ENCODE measurements at regions not wholly inside any gene's neighbourhood (a gene's known extent, or its start where the extent isn't known, plus 50 kb on each side); places are given as distances from the start of the nearest gene placed in this dataset.

DNA sequence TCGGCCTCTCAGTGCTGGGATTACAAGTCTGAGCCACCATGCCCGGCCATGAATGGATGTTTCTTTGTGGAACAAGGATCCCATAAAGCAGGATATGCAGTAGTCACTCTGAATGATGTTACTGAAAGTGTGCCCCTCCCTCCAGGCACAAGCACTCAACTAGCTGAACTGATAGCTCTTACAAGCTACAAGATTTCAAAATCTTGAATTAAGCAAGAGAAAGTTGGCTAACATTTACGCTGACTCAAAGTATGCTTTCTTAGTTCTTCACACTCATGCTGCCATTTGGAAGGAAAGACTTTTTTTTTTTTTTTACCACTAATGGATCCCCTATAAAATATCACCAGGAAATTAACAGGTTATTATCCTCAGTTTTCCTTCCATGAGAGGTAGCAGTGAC is 549.0 kb upstream of the PKDCC start:
- no peak for DNase-seq

DNA sequence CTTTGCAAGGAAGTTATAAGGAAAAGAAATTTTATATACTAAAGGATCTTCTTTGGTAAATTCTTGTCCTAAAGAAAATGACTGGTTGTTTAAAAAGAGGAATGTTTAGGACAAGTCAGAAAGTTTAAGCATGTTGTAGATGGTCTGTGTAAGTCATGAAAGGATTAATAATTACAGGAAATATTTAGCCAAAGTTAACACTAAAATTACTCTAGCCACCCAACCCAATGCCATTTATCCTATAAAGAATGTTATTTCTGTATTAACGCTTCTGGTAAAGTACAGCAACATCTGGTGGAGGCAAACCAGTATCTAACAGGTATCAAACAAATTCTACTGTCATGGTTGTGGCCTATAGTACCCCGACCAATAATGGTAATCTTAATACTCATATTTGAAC is 546.9 kb upstream of the PKDCC start:
- DNase-seq: no peak

DNA sequence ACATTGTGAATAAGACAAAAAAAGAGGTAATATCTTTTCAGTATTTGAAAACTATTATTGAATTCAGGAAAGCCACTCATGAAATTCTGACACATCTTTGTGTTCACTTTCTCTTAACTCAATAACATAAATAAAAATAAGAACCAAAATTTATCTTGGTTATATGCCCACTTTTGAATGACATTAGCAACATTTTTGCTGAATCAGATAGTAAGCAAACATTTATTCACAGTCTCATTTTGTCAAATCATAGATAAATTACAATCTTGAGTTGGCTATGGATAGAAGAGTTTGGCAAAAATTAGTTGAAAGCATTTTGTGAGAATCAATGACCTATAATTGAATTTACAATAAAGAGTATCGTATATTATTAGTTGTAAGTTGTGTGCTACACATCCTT is 545.1 kb upstream of the PKDCC start:
- no peak for DNase-seq

DNA sequence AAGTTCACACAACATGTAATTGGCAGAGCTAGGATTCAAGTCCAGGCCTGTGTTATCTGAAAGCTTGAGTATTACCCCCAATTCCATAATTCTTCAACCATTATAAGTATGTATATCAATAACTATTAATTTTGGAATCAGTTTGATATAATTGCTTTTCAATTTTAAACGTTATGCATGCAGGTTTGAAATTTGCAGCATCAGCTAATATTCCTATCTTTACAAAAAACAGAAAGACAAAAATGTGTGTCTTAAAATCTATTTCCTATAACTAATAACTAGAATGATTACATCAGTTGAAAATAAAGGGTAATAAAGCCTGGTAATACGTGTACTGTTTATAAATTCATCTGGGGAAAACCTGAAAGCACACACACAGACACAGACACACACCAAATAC is 543.3 kb upstream of the PKDCC start:
- DNase-seq: no peak

DNA sequence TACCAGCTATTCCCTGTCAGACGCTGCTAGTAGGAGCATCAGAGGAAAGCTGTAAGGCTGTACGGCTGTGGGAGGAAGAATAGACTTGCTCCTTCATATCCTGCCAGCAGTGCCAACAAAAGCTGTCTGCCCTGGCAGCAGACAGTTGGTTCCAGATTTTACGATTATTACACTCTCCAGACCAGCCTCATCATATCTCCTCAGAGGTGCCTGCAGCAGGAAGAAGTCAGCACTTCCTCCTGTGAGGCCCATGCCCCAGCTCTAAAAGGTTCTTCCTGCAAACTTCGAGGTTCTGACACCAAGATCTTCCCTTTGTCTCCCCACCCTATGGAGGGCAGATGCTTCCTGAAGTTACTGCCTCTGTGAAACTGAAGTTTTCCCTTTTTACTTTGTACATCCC is 537.7 kb upstream of the PKDCC start:
- DNase-seq: no peak

DNA sequence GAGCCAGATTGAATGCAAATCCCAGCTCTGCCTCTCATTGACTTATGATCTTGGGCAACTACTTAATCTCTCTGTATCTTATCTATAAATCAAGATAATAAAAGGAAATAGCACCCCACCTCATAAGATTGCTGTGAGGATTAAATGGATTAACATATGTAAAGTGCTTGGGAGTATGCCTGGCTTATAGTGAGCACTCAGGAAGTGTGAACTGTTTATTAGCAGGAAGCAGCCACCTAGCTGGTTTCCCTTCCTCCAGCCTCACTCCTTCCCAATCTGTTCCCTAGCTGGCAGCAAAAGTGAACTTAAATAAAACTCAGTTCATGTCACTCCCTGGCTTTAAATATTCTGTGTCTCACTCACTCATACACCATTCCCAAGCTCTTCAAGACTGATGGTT is 526.6 kb upstream of the PKDCC start:
- DNase-seq: no peak

DNA sequence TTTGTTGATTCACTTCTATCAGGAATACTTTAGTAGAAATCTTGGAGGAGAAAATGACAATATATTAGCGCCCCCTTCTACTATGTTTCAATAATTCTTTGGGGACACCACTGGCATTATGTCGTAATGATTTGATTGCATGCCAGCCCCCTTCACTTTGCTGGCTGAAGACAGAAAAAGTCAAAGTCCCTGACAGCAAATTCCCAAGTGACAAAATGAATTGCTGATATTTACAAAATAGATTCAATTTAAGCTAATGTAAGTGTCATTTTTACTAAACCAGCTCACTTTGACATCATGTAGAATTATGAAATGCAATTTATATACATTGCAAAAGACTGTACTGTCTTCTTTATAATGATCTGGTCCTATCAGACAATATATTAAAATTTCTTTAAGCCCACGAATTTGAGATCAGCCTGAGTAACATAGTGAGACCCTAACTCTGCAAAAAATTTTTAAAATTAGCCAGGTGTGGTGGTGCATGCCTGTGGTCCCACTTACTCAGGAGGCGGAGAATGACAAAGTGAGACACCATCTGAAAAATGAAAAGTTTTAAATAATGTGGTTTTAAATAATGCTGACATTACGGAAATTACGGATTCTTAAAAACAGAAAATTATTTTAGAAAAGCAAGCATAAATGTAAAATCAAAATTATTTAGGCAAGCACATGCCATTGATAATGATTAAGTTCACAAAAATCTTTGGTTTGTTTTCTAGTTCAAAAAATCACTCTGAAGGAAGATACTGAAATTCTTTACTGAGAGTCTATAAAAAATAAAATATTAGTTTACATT is 520.1 kb upstream of the PKDCC start:
- DNase-seq: no peak

DNA sequence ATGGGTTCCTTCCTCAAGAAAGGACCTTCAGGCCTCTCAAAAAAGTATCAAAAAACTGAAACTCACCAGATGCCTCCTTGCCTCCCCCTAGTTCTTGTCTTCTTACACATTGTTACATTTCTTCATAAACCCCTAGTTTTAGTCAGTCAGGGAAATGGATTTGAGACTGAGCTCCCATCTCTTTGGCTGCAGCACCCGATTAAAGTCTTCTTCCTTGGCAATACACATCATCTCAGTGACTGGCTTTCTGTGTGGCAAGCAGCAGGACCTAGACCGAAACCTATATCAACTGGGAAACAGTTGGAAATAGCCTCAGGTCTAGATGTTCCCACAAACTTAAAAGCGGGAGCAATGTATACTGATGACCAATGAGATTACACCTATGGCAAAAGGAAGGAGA is 512.2 kb upstream of the PKDCC start:
- no peak for DNase-seq

DNA sequence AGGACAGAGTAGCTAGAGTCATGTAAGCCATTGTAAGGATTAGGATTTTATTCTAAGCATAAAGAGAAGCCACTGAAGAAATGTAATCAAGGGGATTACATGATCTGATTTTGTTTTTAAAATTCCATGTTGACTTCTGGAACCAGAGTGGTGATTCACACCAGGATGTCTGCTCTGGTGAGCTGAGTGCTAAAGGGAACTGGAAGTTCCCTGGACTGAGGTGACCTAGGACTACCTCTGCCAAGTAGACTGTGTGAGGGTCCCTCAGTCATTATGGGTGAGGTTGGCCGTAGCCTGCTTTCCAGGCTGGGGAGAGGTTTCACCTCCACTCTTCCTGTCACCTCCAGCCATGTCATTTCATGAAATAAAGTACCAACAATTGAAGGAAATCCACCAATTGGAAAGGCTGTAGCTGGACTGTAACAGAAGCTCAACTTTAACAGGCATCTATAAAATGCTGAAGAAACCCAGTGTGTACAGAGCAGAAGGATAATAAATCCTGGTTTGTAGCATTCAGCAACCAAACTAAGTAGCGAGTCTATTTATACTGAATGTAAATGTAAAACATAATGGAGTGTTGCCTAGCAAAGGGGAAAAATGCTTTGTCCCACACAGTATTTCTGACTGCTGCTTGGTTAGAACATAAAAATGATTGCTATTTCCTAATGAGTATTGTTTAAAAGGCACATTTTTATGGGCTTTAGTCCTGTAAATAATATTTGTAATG is 507.4 kb upstream of the PKDCC start:
- no peak for DNase-seq

DNA sequence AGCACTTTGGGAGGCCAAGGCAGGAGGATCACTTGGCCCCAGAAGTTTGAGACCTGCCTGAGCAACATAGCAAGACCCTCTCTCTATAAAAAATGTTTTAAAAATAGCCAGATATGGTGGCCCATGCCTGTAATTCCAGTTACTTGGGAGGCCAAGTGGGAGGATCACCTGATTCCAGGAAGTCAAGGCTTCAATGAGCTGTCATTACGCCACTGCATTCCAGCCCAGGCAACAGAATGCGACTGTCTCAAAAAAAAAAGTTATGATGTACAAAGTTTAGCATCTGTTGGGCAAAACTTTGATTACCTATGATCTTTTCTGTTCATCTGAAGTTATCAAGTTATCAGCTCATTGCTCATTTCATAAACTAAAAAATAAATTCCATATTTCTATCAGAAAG is 504.1 kb upstream of the PKDCC start:
- no peak for DNase-seq

DNA sequence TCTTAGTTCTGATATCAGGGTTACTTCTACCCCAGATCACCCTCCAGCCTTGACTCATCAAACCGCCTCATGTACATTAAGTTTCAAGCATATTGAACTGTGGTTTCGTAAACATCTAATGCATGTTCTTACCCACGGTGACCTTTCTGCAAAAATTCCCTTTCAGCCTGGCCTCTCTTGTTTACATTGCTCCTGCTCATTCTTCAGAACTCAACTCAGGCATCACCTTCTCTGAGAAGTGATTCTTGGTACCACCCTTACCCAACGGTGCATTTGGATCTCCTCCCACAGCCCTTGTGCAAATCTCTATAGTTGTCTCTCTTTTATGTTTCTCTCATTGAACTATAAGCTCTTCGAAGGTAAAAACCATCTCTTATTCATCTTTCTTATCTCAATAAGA is 503.1 kb upstream of the PKDCC start:
- no peak for DNase-seq

DNA sequence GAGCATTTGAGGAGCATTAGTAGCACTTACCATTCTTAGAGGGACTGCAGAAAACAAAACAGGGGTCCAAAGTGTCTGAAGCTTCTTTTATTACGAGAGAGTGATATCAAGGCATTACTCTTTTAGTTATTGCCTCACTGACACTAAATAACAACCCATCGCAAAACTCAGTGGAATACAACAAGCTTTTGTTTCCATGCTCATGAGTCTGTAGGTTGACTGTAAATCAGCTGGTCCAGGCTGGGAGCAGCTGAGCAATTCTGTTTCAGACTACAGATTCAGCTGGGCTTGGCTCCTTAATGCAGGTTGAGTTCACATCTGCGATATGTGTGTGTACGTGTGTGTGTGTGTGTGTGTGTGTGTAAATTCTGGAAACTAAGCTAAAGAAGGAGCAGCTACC is 501.8 kb upstream of the PKDCC start:
- no peak for DNase-seq

DNA sequence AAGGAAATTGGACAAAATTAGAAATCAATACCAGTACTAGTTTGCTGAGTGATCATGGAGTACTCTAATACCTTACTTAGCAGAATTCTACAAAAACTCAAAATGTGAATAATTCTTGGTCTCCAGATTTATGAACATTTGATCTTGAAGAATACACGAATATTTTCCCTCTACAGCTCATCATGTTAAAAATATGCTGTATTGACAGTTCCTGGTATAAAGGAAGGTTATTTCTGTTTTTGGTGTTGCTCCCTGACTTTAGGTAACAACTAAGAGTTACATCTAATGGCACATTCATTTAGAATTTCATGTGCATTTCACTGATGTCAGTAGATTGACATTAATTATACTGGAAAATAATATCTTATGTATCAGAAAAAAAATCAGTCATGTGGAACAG is 479.2 kb upstream of the PKDCC start:
- DNase-seq: no peak

DNA sequence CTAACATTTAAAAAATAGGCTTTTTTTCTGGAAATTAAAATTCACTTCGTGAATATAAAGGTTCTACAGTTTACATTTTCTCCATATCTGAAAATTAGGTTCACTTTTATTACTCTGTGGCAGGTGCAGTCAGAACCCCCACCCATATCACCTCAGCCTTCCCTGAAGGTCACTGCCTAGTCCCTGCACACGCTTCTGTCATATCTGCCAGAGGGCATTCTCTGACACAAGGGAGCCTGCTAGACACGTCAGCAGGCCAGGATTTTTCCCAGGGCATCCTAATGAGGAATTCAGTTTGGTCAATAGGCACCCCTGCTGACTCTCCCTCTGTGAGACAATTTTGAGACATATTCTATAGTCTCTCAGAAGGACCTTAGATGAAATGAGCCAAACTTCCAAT is 475.7 kb upstream of the PKDCC start:
- DNase-seq: no peak

DNA sequence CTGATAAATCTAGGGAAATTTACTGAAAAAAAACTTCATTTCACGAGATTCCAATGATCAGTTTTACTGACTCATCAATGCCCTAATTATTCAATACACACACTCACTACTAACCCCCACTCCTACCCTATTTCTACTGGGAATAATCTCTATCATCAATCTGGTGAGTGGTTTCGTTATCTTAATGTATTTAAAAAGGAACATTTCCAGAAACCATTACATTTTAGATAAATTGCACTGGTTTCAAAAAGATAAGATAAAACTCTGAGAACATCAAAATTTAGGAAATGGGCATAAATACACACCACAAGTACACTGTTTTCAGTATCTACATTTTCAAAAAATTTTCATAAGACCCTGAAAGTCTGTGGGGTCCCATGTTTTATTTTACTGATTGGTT is 471.4 kb upstream of the PKDCC start:
- no peak for DNase-seq

DNA sequence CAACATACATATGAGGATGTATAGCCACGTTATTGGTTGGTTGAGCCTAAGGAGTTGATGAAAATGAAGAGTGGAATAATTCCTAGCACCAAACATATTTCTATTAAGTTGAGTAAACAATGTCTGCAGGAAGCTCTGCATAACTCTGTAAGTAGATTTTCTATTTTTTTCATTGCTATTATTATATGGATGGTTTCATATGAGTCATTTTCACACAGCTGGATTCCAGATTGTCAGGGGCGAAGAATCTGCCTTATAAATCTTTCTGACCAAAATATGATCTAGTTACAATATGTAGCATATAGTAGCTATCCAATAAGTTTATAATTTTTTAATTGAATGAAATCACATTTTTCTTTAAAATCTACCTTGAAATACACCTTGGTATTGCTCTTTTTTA is 468.0 kb upstream of the PKDCC start:
- no peak for DNase-seq

DNA sequence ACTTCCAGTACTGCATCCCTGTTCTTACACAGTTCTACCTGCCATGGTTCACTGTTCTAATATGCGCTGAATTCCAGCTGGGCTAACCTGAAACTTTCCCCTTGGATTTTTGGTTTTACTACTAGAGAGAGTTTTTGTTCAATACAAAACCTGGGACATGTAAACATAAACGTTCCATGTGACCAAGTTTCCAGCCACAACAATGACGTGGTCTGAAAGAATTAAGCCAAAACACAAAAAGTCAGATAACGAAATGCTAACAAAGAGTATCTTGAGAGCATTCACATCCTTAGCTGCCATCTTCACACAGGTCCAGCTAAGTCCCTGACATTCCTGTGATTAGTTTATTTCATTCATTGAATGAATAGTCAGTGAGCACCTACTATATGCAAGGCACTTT is 467.0 kb upstream of the PKDCC start:
- no peak for DNase-seq

DNA sequence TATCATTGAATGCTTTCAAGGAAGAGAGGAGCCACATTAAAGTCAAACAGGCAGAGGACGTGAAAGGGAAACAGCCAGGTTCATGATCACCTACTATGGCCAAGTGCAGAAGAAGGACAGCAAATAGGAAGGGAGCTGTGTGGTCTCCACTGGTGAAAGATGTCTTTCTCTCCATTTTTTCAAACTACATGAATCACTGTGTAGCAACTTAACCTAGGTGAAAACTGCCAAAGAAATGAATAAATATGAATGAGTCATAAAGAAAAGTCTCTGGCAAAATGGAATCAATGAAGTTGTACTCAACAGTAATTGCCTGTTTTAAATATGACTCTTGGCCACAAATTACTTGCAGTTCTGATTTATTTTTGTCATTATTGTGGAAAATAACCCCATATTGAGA is 452.6 kb upstream of the PKDCC start:
- no peak for DNase-seq

DNA sequence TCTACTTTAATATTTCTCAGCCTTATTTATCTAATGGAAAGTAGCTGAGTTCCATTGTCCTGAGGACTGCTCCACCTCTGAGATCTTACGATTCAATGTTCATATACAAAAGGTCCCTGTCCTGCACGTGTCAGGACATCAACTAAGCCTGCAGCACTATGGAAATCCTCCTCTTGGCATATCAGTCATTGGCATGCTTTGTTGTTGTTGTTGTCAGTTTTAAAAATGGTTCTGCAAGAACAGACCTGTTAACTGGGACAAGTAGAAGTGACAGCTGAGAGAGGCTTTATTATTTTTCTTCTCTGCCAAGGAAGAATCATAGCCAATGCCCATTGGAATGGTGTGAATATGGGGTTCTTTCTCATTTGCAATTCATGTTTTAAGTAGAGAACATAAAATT is 450.1 kb upstream of the PKDCC start:
- DNase-seq: no peak

DNA sequence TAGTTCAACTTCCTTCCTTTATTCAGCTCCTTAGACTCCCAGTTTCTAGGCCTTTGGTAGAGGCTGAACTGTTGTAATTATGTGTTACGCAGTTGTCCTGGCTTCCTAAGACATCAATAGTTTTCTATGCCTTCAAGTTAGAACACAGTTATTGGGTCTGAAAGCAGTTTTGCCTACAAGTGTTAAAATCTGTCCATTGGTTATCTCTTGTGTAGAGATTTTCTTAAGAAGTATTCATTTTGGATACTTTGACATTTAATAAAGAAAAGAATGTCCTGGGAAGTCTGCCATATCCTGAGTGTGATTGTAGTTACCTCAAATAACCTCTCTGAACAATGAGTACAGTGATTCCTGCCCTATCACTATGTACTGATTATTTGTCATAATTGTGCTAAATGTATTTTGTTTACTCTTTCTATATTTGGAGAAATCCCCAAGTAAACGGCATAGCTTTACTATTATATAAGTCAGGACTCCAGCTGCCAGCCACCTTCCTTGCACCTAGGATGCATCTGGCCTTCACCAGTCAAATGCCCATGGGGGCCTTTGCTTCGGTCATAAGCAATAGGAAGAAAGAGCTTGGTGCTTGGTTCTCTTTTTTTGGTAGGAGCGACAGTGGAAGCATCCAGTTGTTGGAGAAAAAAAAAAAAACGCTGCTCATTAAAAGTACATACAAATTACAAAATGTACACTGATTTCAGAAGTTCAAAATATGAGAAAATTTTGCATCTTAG is 449.5 kb upstream of the PKDCC start:
- DNase-seq: no peak

DNA sequence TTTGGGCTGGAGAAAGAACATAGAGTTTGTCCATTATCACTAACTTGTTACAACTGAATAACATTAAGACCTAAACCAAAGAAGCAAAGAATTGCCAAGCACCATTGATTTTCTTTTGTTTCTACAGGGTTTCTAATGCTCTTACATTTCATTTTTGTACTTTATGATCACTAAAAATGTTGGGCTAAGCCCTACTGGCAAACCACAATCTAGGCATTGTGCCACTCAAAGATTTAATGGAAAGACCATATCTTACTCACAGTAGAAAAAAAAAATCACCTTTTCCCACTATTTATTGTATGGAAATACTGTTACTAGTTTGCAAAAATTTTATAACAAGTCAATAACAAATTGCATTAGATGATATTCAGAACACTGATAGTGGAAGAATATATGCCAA is 447.4 kb upstream of the PKDCC start:
- no peak for DNase-seq

DNA sequence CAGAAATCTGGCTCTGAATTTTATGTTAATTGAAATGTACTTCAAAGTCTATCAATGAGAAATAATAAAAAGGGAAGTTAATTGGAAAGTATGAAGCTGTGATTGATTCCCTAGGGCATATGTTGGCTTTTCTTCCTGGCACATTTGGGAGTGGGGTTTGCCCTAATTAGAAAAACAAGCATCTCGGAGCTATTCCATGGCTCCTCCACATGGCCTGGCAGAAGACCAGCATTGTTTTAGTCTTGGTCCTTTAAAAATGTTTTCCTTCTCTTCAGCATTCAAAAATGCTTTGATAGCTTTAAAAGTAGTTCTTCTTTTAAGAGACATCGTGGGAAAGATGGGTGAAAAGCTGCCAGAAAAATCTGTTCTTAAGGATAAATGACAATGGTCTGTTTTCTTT is 445.5 kb upstream of the PKDCC start:
- DNase-seq: no peak

DNA sequence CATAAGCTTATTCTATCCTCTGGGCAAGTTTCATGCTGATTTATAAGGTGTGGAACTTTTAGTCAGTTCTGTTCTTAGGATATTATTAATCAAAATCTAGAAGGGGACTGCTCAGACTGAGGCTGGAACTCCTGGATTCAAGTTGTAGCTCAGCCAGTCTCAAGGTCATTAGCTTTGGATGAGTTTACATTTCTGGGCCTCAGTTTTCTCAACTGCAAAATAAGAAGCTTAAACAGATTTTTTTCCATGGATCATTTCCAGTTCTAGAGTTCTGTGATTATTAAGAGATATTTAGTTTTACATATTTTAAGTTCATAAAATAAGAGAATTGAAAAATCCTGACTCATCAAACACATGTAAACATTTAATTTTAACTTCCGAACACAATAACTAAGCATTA is 442.5 kb upstream of the PKDCC start:
- DNase-seq: no peak

DNA sequence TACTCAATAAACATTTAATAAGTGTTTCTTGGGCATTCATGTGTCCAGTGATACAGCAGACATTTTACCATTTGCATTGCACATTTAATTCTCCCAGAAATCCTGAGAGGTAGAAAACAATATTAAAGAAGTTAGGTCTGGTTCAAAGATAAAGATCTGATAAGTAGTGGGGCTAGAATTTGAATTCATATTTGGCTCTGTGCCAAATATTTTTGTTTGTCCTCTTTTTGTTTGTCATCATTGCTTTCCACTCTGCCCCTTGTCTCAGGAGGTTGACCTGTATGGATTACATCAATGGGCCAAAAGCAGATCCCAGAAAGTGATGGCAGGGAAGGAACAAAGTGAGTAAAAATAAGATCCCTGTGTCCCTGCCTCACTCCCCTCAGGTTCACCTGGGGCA is 441.9 kb upstream of the PKDCC start:
- DNase-seq: no peak
